PC-3 (cell line): ENCODE measurements at regions not wholly inside any gene's neighbourhood (a gene's known extent, or its start where the extent isn't known, plus 50 kb on each side); places are given as distances from the start of the nearest gene placed in this dataset.

Experiments used
- ATAC-seq: fragments of 200-7000 bp; cut with Tn5 transposase; 2 replicates; pipeline ENCODE4 v1.9.1; 2020; ENCODE audit warnings: mild to moderate bottlenecking, moderate library complexity
- BruUV-seq: library from RNA; stranded (reverse); fragments of 400-500 nt; replicated peaks from 2 replicates; lab custom pipeline; 2021; lab: Mats Ljungman, UMichigan
- CTCF ChIA-PET: fragments of 300-600 bp; sonication (Branson Sonifier 250); formaldehyde crosslinking; loops from one replicate; lab custom pipeline; 2022; ENCODE audit warnings: antibody characterized with exemption; lab: Charles Lee
- POLR2A ChIA-PET: fragments of 300-600 bp; sonication (Branson Sonifier 250); formaldehyde crosslinking; loops from one replicate; lab custom pipeline; 2022; ENCODE audit warnings: antibody characterized with exemption; ENCODE audit not compliant: unreplicated experiment; lab: Charles Lee
- DNase-seq: peaks from one replicate; pipeline ENCODE4 v3.0.0-alpha.2; 2015
- H2AFZ ChIP-seq: fragments of 300-600 bp; sonication (generic); 2 replicates; pipeline ENCODE4 v1.6.0; 2016; ENCODE audit warnings: antibody characterized with exemption, low read length
- H3F3A ChIP-seq: fragments of 300-600 bp; sonication (generic); one replicate; pipeline ENCODE4 v1.6.0; 2017; ENCODE audit warnings: antibody characterized with exemption, low read length, control low read depth, mild to moderate bottlenecking; ENCODE audit not compliant: unreplicated experiment
- H3K27ac ChIP-seq: fragments of 300-600 bp; sonication (generic); 2 replicates; pipeline ENCODE4 v1.5.1; 2016; ENCODE audit warnings: mild to moderate bottlenecking, low read length
- H3K27me3 ChIP-seq: fragments of 300-600 bp; sonication (generic); 2 replicates; pipeline ENCODE4 v1.6.1; 2016; ENCODE audit warnings: low read length, mixed read lengths
- H3K36me3 ChIP-seq: fragments of 300-600 bp; sonication (generic); 2 replicates; pipeline ENCODE4 v1.6.1; 2016; ENCODE audit warnings: low read depth, mixed run types, low read length, mixed read lengths
- H3K4me1 ChIP-seq: fragments of 300-600 bp; sonication (generic); 2 replicates; pipeline ENCODE4 v1.5.1; 2016; ENCODE audit warnings: low read length; ENCODE audit not compliant: insufficient read depth
- H3K4me2 ChIP-seq: fragments of 300-600 bp; sonication (generic); 2 replicates; pipeline ENCODE4 v1.6.0; 2016; ENCODE audit warnings: low read length
- H3K4me3 ChIP-seq: fragments of 300-600 bp; sonication (generic); 2 replicates; pipeline ENCODE4 v1.5.1; 2016; ENCODE audit warnings: mild to moderate bottlenecking, low read length, mixed read lengths
- H3K79me2 ChIP-seq: fragments of 300-600 bp; sonication (generic); 2 replicates; pipeline ENCODE4 v1.6.1; 2017; ENCODE audit warnings: low read length, mixed read lengths
- H3K9ac ChIP-seq: fragments of 300-600 bp; sonication (generic); 2 replicates; pipeline ENCODE4 v1.6.0; 2016; ENCODE audit warnings: mild to moderate bottlenecking, low read length
- H3K9me2 ChIP-seq: fragments of 300-600 bp; sonication (generic); replicated peaks from 2 replicates; pipeline ENCODE4 v1.6.1; 2016; ENCODE audit warnings: mixed run types, low read length, mixed read lengths
- H3K9me3 ChIP-seq: fragments of 300-600 bp; sonication (generic); 2 replicates; pipeline ENCODE4 v1.6.1; 2016; ENCODE audit warnings: low read length, mixed read lengths
- H4K20me1 ChIP-seq: fragments of 300-600 bp; sonication (generic); 2 replicates; pipeline ENCODE4 v1.6.1; 2016; ENCODE audit warnings: low read length, mixed read lengths
- EZH2 ChIP-seq: fragments of 300-600 bp; sonication (generic); IDR thresholded peaks from one replicate; pipeline ENCODE4 v1.6.1; 2017; ENCODE audit warnings: antibody characterized with exemption, mild to moderate bottlenecking, low read length; ENCODE audit not compliant: unreplicated experiment
- EZH2phosphoT487 ChIP-seq: fragments of 300-600 bp; sonication (generic); IDR thresholded peaks from 2 replicates; pipeline ENCODE4 v1.6.1; 2018; ENCODE audit warnings: mild to moderate bottlenecking, antibody characterized with exemption, low read length, borderline replicate concordance
- intact Hi-C: fragments of 100-400 bp; cut with micrococcal nuclease; formaldehyde crosslinking; loops from 2 replicates; pipeline ENCODE4 v1.9.0; 2023
- TF ChIP-seq, protein P1 (sequence below): fragments of 300-600 bp; sonication (generic); conservative IDR thresholded peaks from 2 replicates; pipeline ENCODE4 v1.5.1; 2017; ENCODE audit warnings: antibody characterized with exemption, low read depth, mild to moderate bottlenecking, low read length

DNA sequence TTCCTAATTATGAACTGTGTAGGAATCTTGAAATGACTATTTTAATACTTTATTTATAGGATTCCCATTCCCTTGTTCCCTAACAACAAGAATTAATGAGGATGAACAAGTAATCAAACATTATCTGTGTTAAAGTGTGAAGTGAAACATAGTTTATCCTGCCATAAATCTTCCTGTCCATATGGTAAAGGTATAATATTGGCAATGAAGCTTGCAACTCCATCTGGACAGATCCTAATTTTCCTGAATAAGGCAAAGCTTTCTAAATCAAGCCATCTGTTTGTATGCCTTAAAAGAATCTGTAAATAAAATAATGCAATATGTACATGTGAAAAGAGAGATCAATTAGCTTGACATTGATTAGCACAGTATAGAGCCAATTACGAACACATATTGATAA, 529.0 kb downstream of the ANKRD7 start:
- H3K4me2 ChIP-seq, result no peak overlapping the region
- ChIA-PET CTCF (no interaction called here), POLR2A (no interaction called here)
- no peaks in the 10 kb centered on the region for H3K36me3 ChIP-seq
- peaks cover 4% of the 10 kb centered on the region; the same call in 1 of the 2 replicates for H3K9me3 ChIP-seq
- no peak for ATAC-seq
- H3K27me3 ChIP-seq, result no peaks in the 10 kb centered on the region
- TF ChIP-seq EZH2phosphoT487 (no peak), EZH2 (no peak)
- TF ChIP-seq, protein P1, sequence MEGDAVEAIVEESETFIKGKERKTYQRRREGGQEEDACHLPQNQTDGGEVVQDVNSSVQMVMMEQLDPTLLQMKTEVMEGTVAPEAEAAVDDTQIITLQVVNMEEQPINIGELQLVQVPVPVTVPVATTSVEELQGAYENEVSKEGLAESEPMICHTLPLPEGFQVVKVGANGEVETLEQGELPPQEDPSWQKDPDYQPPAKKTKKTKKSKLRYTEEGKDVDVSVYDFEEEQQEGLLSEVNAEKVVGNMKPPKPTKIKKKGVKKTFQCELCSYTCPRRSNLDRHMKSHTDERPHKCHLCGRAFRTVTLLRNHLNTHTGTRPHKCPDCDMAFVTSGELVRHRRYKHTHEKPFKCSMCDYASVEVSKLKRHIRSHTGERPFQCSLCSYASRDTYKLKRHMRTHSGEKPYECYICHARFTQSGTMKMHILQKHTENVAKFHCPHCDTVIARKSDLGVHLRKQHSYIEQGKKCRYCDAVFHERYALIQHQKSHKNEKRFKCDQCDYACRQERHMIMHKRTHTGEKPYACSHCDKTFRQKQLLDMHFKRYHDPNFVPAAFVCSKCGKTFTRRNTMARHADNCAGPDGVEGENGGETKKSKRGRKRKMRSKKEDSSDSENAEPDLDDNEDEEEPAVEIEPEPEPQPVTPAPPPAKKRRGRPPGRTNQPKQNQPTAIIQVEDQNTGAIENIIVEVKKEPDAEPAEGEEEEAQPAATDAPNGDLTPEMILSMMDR, result no peak
- no peaks in the 10 kb centered on the region for H4K20me1 ChIP-seq
- no peaks in the 10 kb centered on the region for H3K9me2 ChIP-seq
- H3K27ac ChIP-seq, result no peak overlapping the region
- no peak overlapping the region for H3K4me3 ChIP-seq
- no peaks in the 10 kb centered on the region for H3K4me1 ChIP-seq
- intact Hi-C loops, result no loop called here
- no peak overlapping the region for H2AFZ ChIP-seq
- no TSS peak for BruUV-seq
- no peak overlapping the region for H3K9ac ChIP-seq
- H3F3A ChIP-seq, result no peaks in the 10 kb centered on the region
- H3K79me2 ChIP-seq, result no peaks in the 10 kb centered on the region
- DNase-seq, result no peak

DNA sequence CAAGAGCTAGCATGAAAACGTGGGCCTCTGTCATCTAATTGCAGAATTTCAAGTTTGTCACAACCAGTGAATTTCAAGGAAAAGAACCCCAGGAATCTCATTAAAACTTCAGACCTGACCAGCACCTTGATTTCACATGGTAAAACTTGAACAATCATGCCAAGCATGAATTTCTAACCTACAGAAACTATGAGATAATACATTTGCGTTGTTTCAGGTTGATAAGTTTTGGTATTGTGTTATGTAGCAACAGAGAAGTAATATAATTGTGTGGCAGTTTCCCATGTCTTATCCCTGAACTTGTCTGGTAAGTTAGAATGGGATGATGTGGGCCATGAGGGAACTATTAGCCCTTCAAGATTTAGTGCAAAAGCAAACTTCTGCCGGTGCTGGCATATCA, 530.1 kb downstream of the ANKRD7 start:
- no peak overlapping the region for H3K27ac ChIP-seq
- no peaks in the 10 kb centered on the region for H3K9me2 ChIP-seq
- CTCF ChIA-PET, result no interaction called here
- peaks cover 4% of the 10 kb centered on the region; the same call in 1 of the 2 replicates for H3K9me3 ChIP-seq
- no peak overlapping the region for H3K4me2 ChIP-seq
- TF ChIP-seq EZH2 (no peak), EZH2phosphoT487 (no peak)
- TF ChIP-seq, protein P1, result no peak
- H3K79me2 ChIP-seq, result no peaks in the 10 kb centered on the region
- POLR2A ChIA-PET, result no interaction called here
- H3F3A ChIP-seq, result no peaks in the 10 kb centered on the region
- DNase-seq (no peak), ATAC-seq (no peak)
- BruUV-seq, result no TSS peak
- intact Hi-C loops, result no loop called here
- no peak overlapping the region for H2AFZ ChIP-seq
- H3K27me3 ChIP-seq, result no peaks in the 10 kb centered on the region
- H3K4me3 ChIP-seq, result no peak overlapping the region
- H3K4me1 ChIP-seq, result no peaks in the 10 kb centered on the region
- H3K9ac ChIP-seq, result no peak overlapping the region
- no peaks in the 10 kb centered on the region for H4K20me1 ChIP-seq
- no peaks in the 10 kb centered on the region for H3K36me3 ChIP-seq

DNA sequence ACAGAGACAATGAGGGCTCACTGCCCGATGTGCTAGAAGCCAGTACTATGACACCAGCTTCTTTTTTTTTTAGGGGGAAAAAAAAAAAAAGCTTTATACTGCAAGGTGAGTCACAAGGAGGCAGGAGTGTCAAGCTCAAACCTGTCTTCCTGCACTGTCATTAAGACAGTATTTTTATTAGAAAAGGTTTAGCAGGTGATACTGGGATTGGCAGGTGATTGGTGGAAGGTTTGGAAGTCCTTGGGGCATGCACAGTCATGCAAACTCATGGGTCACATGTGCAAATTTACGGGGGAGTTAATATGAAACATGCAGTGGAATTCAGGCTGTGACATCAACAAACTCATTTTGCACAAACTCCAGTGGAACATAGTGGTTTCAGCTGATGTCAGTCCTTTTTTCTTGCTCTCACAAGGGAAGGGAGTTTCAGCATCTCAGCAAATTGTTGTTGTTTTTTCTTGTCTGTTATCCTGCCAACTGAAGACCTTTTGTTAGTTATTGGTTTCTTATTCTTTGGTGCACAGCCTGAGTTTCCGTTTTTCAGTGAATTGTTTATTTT, 530.6 kb downstream of the ANKRD7 start:
- no peaks in the 10 kb centered on the region for H3K4me1 ChIP-seq
- no peak overlapping the region for H3K27ac ChIP-seq
- no peaks in the 10 kb centered on the region for H3K27me3 ChIP-seq
- no peaks in the 10 kb centered on the region for H3K79me2 ChIP-seq
- BruUV-seq, result no TSS peak
- ATAC-seq (peak; percentile 77), DNase-seq (peak; percentile 20)
- no peaks in the 10 kb centered on the region for H4K20me1 ChIP-seq
- H3K9me3 ChIP-seq, result peaks cover 4% of the 10 kb centered on the region; the same call in 1 of the 2 replicates
- H3K36me3 ChIP-seq, result no peaks in the 10 kb centered on the region
- H3K4me2 ChIP-seq, result no peak overlapping the region
- POLR2A ChIA-PET, result interaction anchor here (0.6 kb wide), 1 partner anchor 29 kb away, joined by 6 read pairs; no protein-coding TSS in a partner anchor
- no peaks in the 10 kb centered on the region for H3K9me2 ChIP-seq
- no peaks in the 10 kb centered on the region for H3F3A ChIP-seq
- intact Hi-C loops, result no loop called here
- CTCF ChIA-PET, result no interaction called here
- no peak overlapping the region for H2AFZ ChIP-seq
- no peak overlapping the region for H3K9ac ChIP-seq
- TF ChIP-seq, protein P1, result no peak
- no peak for TF ChIP-seq EZH2
- TF ChIP-seq EZH2phosphoT487, result no peak
- H3K4me3 ChIP-seq, result no peak overlapping the region
